ENCODE measurements at regions not wholly inside any gene's neighbourhood (a gene's known extent, or its start where the extent isn't known, plus 50 kb on each side); places are given as distances from the start of the nearest gene placed in this dataset.

DNA sequence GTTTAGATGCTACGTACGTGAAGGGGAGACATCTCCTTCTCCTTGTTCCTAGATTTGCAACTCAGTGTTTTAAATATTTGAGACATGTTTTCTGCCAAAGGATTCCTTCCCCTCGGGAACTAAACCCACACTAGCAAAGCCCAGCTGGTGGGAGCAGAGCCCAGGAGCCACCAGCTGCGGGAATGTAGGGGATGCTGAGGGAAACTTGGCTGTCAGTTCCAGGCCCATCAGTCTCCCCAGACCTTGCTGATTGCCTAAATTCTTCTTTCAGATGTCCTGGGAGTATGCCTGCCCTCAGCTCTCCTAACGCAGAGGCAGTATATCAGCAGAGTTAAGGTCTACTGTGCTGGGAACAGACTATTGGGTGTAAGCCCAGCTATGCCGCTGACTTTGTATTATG lies 630.0 kb upstream of the TENM3 start:
- in situ Hi-C loops (cut with HindIII; ENCODE audit: extremely low pct_ligation_motif_present, low pct_unique_long_range_greater_than_20kb): no loop called here
- Histone ChIP-seq H3K79me2 (ENCODE audit: insufficient read depth, low read length) (no peaks in the 10 kb centered on the region), H3K4me3 (replicated peaks in 1 of 3; ENCODE audit: insufficient read depth in 1 of 3, low read depth in 2 of 3, low read length in 3 of 3) (no peak overlapping the region), H4K20me1 (ENCODE audit: insufficient read depth, low read length) (no peaks in the 10 kb centered on the region), H3K36me3 (replicated peaks in 1 of 2; ENCODE audit: control insufficient read depth in 1 of 2, insufficient read depth in 2 of 2, low read length in 2 of 2) (no peaks in the 10 kb centered on the region), H3K4me2 (ENCODE audit: low read depth, low read length) (no peak overlapping the region), H3K4me1 (ENCODE audit: insufficient read depth, low read length) (no peaks in the 10 kb centered on the region), H3K9ac (ENCODE audit: insufficient read depth, low read depth, low read length) (no peak overlapping the region), H2AFZ (ENCODE audit: low read length) (no peak overlapping the region), H3K27me3 (ENCODE audit: control insufficient read depth in 1 of 2, insufficient read depth in 2 of 2, low read length in 2 of 2) (no peaks in the 10 kb centered on the region; a peak in 1 of 5 replicates), H3K27ac (ENCODE audit: extremely low read length, insufficient read depth, low read length) (no peak overlapping the region), H3K9me3 (ENCODE audit: low read length) (no peaks in the 10 kb centered on the region)
- DNase-seq (ENCODE audit: low spot score): no peak
- no peak for ATAC-seq
- ChIA-PET POLR2A (no interaction called here), CTCF (ENCODE audit: low intra/inter-chr PET ratio, low total read pairs) (no interaction called here)
- BruUV-seq (replicated peaks): no TSS peak
- intact Hi-C loops (cut with micrococcal nuclease; ENCODE audit: unreplicated experiment): no loop called here
- 18% methylated on average over 6 of the region's 6 CpGs for WGBS (ENCODE audit: low lambda C conversion rate)
- no peak for FAIRE-seq
- TF ChIP-seq SKI (IDR thresholded peaks at IDR 0.05; ENCODE audit: partially characterized antibody) (no peak), ELK4 (CRISPR knock-in tag; IDR thresholded peaks at IDR 0.05; ENCODE audit: borderline replicate concordance) (no peak), CC2D1A (CRISPR knock-in tag; IDR thresholded peaks at IDR 0.05) (no peak), ZNF598 (CRISPR knock-in tag; IDR thresholded peaks at IDR 0.05; ENCODE audit: borderline replicate concordance) (no peak), RERE (CRISPR knock-in tag; IDR thresholded peaks at IDR 0.05; ENCODE audit: low read depth) (no peak), EP300 (IDR thresholded peaks at IDR 0.05; ENCODE audit: low read depth in 2 of 2, low read length in 2 of 2) (no peak), EP300 (CRISPR knock-in tag; IDR thresholded peaks at IDR 0.05; ENCODE audit: borderline replicate concordance) (no peak), DMAP1 (CRISPR knock-in tag; IDR thresholded peaks at IDR 0.05) (no peak), SCMH1 (CRISPR knock-in tag; IDR thresholded peaks at IDR 0.05; ENCODE audit: borderline replicate concordance) (no peak), CSRNP1 (CRISPR knock-in tag; IDR thresholded peaks at IDR 0.05) (no peak), ZFP1 (CRISPR knock-in tag; IDR thresholded peaks at IDR 0.05) (no peak), BCLAF1 (IDR thresholded peaks at IDR 0.05) (no peak)

Data from HepG2 (cell line).